GM12878 (cell line): ENCODE measurements at regions not wholly inside any gene's neighbourhood (a gene's known extent, or its start where the extent isn't known, plus 50 kb on each side); places are given as distances from the start of the nearest gene placed in this dataset.

Experiments
- FOS ChIP-seq: IDR thresholded peaks from 3 replicates; pipeline ENCODE4 v1.6.1; 2011; ENCODE audit warnings: borderline replicate concordance; ENCODE audit not compliant: insufficient read length; ENCODE audit errors: extremely low read depth
- HDAC6 ChIP-seq: fragments of 200-600 bp; sonication (generic); IDR thresholded peaks from one replicate; pipeline ENCODE4 v1.8.0; 2017; ENCODE audit warnings: antibody characterized with exemption; ENCODE audit not compliant: unreplicated experiment
- NFYB ChIP-seq: IDR thresholded peaks from 2 replicates; pipeline ENCODE4 v1.6.1; 2011; ENCODE audit warnings: low read depth, mild to moderate bottlenecking, low read length, improper control_type of control experiment, moderate library complexity; ENCODE audit not compliant: insufficient read depth
- SUZ12 ChIP-seq: fragments of 200-600 bp; sonication (generic); IDR thresholded peaks from one replicate; pipeline ENCODE4 v1.6.1; 2018; ENCODE audit warnings: antibody characterized with exemption, mild to moderate bottlenecking; ENCODE audit not compliant: unreplicated experiment
- TF ChIP-seq, protein P1 (sequence below), 3 experiments: IDR thresholded peaks in 2 of 3; conservative IDR thresholded peaks in 1 of 3; 2 replicates each; pipeline ENCODE4 v1.5.1; 2011; ENCODE audit warnings: low read depth in 3 of 3, low read length in 3 of 3, mild to moderate bottlenecking in 3 of 3, control low read depth in 2 of 3, moderate library complexity in 2 of 3, inconsistent platforms in 1 of 3, mixed read lengths in 1 of 3; ENCODE audit not compliant: control insufficient read depth in 2 of 3, insufficient read depth in 1 of 3; ENCODE audit errors: extremely low read depth in 1 of 3

DNA sequence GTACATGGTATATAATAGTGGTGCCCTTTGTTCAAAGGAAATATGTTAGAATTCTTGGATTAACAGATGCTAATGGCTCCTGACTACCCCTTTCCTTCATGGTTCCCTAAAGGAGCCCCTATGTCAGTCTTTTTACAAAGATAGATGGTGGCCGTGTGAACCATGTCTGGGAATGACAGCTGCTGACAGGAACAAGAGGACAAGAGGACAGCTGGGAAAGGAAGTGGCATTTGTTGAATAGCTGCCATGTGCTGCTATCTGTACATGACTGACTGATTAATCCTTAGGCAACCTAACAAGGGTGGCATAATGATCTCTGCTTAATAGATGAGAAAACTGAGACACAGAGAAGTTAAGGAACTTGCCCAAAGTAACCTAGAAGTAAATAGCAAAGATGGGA, 321.7 kb downstream of the ZNF621 start:
- TF ChIP-seq FOS (no peak), SUZ12 (no peak), NFYB (no peak), HDAC6 (no peak)
- TF ChIP-seq, protein P1, sequence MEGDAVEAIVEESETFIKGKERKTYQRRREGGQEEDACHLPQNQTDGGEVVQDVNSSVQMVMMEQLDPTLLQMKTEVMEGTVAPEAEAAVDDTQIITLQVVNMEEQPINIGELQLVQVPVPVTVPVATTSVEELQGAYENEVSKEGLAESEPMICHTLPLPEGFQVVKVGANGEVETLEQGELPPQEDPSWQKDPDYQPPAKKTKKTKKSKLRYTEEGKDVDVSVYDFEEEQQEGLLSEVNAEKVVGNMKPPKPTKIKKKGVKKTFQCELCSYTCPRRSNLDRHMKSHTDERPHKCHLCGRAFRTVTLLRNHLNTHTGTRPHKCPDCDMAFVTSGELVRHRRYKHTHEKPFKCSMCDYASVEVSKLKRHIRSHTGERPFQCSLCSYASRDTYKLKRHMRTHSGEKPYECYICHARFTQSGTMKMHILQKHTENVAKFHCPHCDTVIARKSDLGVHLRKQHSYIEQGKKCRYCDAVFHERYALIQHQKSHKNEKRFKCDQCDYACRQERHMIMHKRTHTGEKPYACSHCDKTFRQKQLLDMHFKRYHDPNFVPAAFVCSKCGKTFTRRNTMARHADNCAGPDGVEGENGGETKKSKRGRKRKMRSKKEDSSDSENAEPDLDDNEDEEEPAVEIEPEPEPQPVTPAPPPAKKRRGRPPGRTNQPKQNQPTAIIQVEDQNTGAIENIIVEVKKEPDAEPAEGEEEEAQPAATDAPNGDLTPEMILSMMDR (IDR thresholded peaks at IDR 0.05 in 2 of 3, conservative IDR thresholded peaks at IDR 0.05 in 1 of 3; ENCODE audit: control insufficient read depth in 2 of 3, extremely low read depth in 1 of 3, insufficient read depth in 1 of 3, low read depth in 3 of 3, low read length in 3 of 3): no peak
